B cell (primary cell): ENCODE measurements at regions not wholly inside any gene's neighbourhood (a gene's known extent, or its start where the extent isn't known, plus 50 kb on each side); places are given as distances from the start of the nearest gene placed in this dataset.

Experiments used
- CTCF ChIP-seq: fragments of 200-600 bp; IDR thresholded peaks from one replicate; pipeline ENCODE4 v1.8.0; 2022; ENCODE audit warnings: antibody characterized with exemption, mild to moderate bottlenecking
- EZH2 ChIP-seq: IDR thresholded peaks from 2 replicates; pipeline ENCODE4 v1.6.1; 2012; ENCODE audit warnings: borderline replicate concordance, low read depth, mild to moderate bottlenecking, moderate library complexity, low read length; ENCODE audit not compliant: insufficient read depth, poor library complexity, severe bottlenecking

DNA sequence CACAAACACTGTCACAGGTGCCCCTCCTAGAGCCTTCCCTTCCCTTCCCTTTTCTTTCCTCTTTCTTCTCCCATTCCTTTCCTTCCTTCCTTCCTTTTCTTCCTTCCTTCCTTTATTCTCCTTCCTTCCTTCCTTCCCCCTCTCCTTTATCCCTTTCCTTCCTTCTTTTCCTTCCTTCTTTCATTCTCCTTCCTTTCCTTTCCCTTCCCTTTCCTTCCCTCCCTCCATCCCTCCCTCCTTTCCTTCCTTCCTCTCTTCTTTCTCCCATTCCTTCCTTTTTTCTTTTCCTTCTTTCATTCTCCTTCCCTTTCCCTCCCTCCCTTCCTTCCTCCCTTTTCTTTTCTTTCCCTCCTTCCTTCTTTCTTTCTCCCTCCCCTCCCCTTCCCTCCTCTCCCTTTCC, 170.0 kb downstream of the ENGASE start:
- TF ChIP-seq CTCF = no peak
- no peak for TF ChIP-seq EZH2
